Liver (tissue), 8 donors: ENCODE measurements at regions not wholly inside any gene's neighbourhood (a gene's known extent, or its start where the extent isn't known, plus 50 kb on each side); places are given as distances from the start of the nearest gene placed in this dataset.

Experiments used
- DNase-seq: peaks from one replicate; pipeline ENCODE4 v3.0.0-alpha.2; 2017; ENCODE audit warnings: low spot score
- H3K27ac ChIP-seq, 2 donors: one replicate each; pipeline ENCODE4 v1.7.0; 2013; ENCODE audit warnings: inconsistent platforms in 2 of 2, low read length in 2 of 2, control low read depth in 1 of 2, low read depth in 1 of 2, mild to moderate bottlenecking in 1 of 2
- H3K27me3 ChIP-seq, 4 donors: one replicate each; pipeline versions ENCODE4 v1.6.1 to v1.7.0; 2013; ENCODE audit warnings: low read length in 3 of 4, inconsistent platforms in 1 of 4, mild to moderate bottlenecking in 1 of 4, moderate library complexity in 1 of 4; ENCODE audit not compliant: control insufficient read depth in 4 of 4, insufficient read depth in 4 of 4
- H3K36me3 ChIP-seq, 4 donors: one replicate each; pipeline versions ENCODE4 v1.6.1 to v1.7.0; 2013; ENCODE audit warnings: low read length in 3 of 4, mild to moderate bottlenecking in 3 of 4, low read depth in 1 of 4, moderate library complexity in 1 of 4; ENCODE audit not compliant: control insufficient read depth in 4 of 4, insufficient read depth in 3 of 4
- H3K4me1 ChIP-seq, 4 donors: one replicate each; pipeline versions ENCODE4 v1.6.1 to v1.7.0; 2013; ENCODE audit warnings: low read length in 3 of 4, mild to moderate bottlenecking in 3 of 4, moderate library complexity in 1 of 4; ENCODE audit not compliant: control insufficient read depth in 4 of 4, insufficient read depth in 4 of 4
- H3K4me3 ChIP-seq, 3 donors: one replicate each; pipeline versions ENCODE4 v1.6.1 to v1.7.0; 2013; ENCODE audit warnings: low read length in 3 of 3, control low read depth in 1 of 3, low read depth in 1 of 3, mild to moderate bottlenecking in 1 of 3
- H3K9ac ChIP-seq, 2 donors: one replicate each; pipeline ENCODE4 v1.7.0; 2013; ENCODE audit warnings: low read length in 2 of 2, mild to moderate bottlenecking in 2 of 2, moderate library complexity in 2 of 2, control low read depth in 1 of 2, low read depth in 1 of 2
- H3K9me3 ChIP-seq, 4 donors: one replicate each; pipeline versions ENCODE4 v1.6.1 to v1.7.0; 2013; ENCODE audit warnings: low read length in 3 of 4; ENCODE audit not compliant: control insufficient read depth in 4 of 4
- ATF3 ChIP-seq: IDR thresholded peaks from 2 replicates; pipeline ENCODE4 v1.6.1; 2016; ENCODE audit warnings: antibody characterized with exemption
- CTCF ChIP-seq: fragments of 150-350 bp; IDR thresholded peaks from 2 replicates; pipeline ENCODE4 v1.5.1; 2017; ENCODE audit warnings: improper control_type of control experiment, low read depth, low read length; ENCODE audit not compliant: missing input control
- EGR1 ChIP-seq, 2 donors: IDR thresholded peaks; 2 replicates each; pipeline ENCODE4 v1.6.1; 2016 to 2018; ENCODE audit warnings: antibody characterized with exemption in 2 of 2, low read depth in 2 of 2
- FOXA1 ChIP-seq: IDR thresholded peaks from 2 replicates; pipeline ENCODE4 v1.6.1; 2016; ENCODE audit warnings: antibody characterized with exemption
- FOXA2 ChIP-seq: IDR thresholded peaks from 2 replicates; pipeline ENCODE4 v1.6.1; 2016; ENCODE audit warnings: antibody characterized with exemption
- GABPA ChIP-seq, 2 donors: IDR thresholded peaks in 1 of 2; conservative IDR thresholded peaks in 1 of 2; 2 replicates each; pipeline ENCODE4 v1.6.1; 2016; ENCODE audit warnings: antibody characterized with exemption in 2 of 2, mild to moderate bottlenecking in 1 of 2, moderate library complexity in 1 of 2
- HNF4A ChIP-seq, 2 donors: conservative IDR thresholded peaks; 2 replicates each; pipeline ENCODE4 v1.6.1; 2016; ENCODE audit warnings: antibody characterized with exemption in 2 of 2, mild to moderate bottlenecking in 2 of 2
- HNF4G ChIP-seq: IDR thresholded peaks from 2 replicates; pipeline ENCODE4 v1.6.1; 2016; ENCODE audit warnings: antibody characterized with exemption
- JUND ChIP-seq, 2 donors: IDR thresholded peaks; 2 replicates each; pipeline ENCODE4 v1.6.1; 2016; ENCODE audit warnings: antibody characterized with exemption in 2 of 2
- MAX ChIP-seq: IDR thresholded peaks from 2 replicates; pipeline ENCODE4 v1.6.1; 2016; ENCODE audit warnings: antibody characterized with exemption
- NR2F2 ChIP-seq: IDR thresholded peaks from 2 replicates; pipeline ENCODE4 v1.6.1; 2016; ENCODE audit warnings: antibody characterized with exemption
- RAD21 ChIP-seq, 2 donors: IDR thresholded peaks; 2 replicates each; pipeline ENCODE4 v1.6.1; 2016; ENCODE audit warnings: antibody characterized with exemption in 2 of 2, mild to moderate bottlenecking in 2 of 2
- REST ChIP-seq: IDR thresholded peaks from 2 replicates; pipeline ENCODE4 v1.6.1; 2016; ENCODE audit warnings: antibody characterized with exemption, mild to moderate bottlenecking
- RXRA ChIP-seq, 2 donors: IDR thresholded peaks; 2 replicates each; pipeline ENCODE4 v1.6.1; 2017 to 2018; ENCODE audit warnings: antibody characterized with exemption in 2 of 2, mild to moderate bottlenecking in 1 of 2
- SP1 ChIP-seq: IDR thresholded peaks from 2 replicates; pipeline ENCODE4 v1.6.1; 2018; ENCODE audit warnings: antibody characterized with exemption, mild to moderate bottlenecking
- TAF1 ChIP-seq: conservative IDR thresholded peaks from 2 replicates; pipeline ENCODE4 v1.6.1; 2016; ENCODE audit warnings: antibody characterized with exemption, mild to moderate bottlenecking
- YY1 ChIP-seq: IDR thresholded peaks from 2 replicates; pipeline ENCODE4 v1.6.1; 2016; ENCODE audit warnings: antibody characterized with exemption, mild to moderate bottlenecking
- ZBTB33 ChIP-seq: IDR thresholded peaks from 2 replicates; pipeline ENCODE4 v1.6.1; 2016; ENCODE audit warnings: antibody characterized with exemption
- WGBS: extraction: QIAGEN DNeasy Blood & Tissue Kit; methylation state at CpG from one replicate; pipeline ENCODE4 v1.1.7; 2013; 5-methylcytosine and 5-hydroxymethylcytosine counted together
- donor health status: healthy.
- donor health status: healthy.
- donor health status: healthy.
- donor health status: healthy.
- donor health status: healthy.

GRCh38 chr9:20219437-20219836, 402.9 kb downstream of the MLLT3 start:
- TF ChIP-seq JUND (IDR thresholded peaks at IDR 0.05) (no peak), ZBTB33 (no peak), GABPA (IDR thresholded peaks at IDR 0.05 in 1 of 2, conservative IDR thresholded peaks at IDR 0.05 in 1 of 2) (no peak), FOXA2 (no peak), HNF4A (conservative IDR thresholded peaks at IDR 0.05) (peak; percentile 39 to 57), RAD21 (IDR thresholded peaks at IDR 0.05) (no peak), HNF4G (peak; percentile 47), TAF1 (no peak), REST (no peak), MAX (no peak), FOXA1 (no peak), RXRA (IDR thresholded peaks at IDR 0.05) (peak; percentile 38 to 64), CTCF (no peak), SP1 (peak; percentile 41), NR2F2 (no peak), YY1 (no peak), EGR1 (IDR thresholded peaks at IDR 0.05; ENCODE audit: low read depth in 2 of 2) (no peak)
- H3K4me3 ChIP-seq: no peak overlapping the region
- WGBS: 28% methylated on average over 5 of the region's 5 CpGs
- DNase-seq: no peak
- H3K27me3 ChIP-seq: peaks cover 0 to 4% (median 1%) of the 10 kb centered on the region in 4 donors
- H3K9me3 ChIP-seq: no peaks in the 10 kb centered on the region
- no peak overlapping the region for H3K9ac ChIP-seq
- H3K36me3 ChIP-seq: no peaks in the 10 kb centered on the region
- H3K27ac ChIP-seq: no peak overlapping the region
- H3K4me1 ChIP-seq: peaks cover 0 to 11% (median 3%) of the 10 kb centered on the region in 4 donors

- no peak overlapping the region for H3K27ac ChIP-seq
- no peak overlapping the region for H3K9ac ChIP-seq
- H3K4me3 ChIP-seq: no peak overlapping the region
- H3K9me3 ChIP-seq: no peaks in the 10 kb centered on the region
- H3K27me3 ChIP-seq: peaks cover 0 to 4% (median 1%) of the 10 kb centered on the region in 4 donors
- no peak for DNase-seq
- peaks cover 0 to 11% (median 3%) of the 10 kb centered on the region in 4 donors for H3K4me1 ChIP-seq
- TF ChIP-seq ATF3 (no peak), FOXA2 (no peak), MAX (no peak), TAF1 (no peak), ZBTB33 (no peak), SP1 (no peak), HNF4A (conservative IDR thresholded peaks at IDR 0.05) (no peak), FOXA1 (no peak)
- WGBS: 81% methylated on average over 3 of the region's 3 CpGs
- H3K36me3 ChIP-seq: no peaks in the 10 kb centered on the region
These were observed 404.7 kb downstream of the MLLT3 start for GRCh38 chr9:20217596-20217995.
